ENCODE measurements at regions not wholly inside any gene's neighbourhood (a gene's known extent, or its start where the extent isn't known, plus 50 kb on each side); places are given as distances from the start of the nearest gene placed in this dataset.
A peak's percentile ranks its signal among the peaks of the same experiment; 100 is the strongest.
"Not testable (repeated sequence)": the region's sequence is repeated elsewhere in the genome, so short reads cannot be mapped to it uniquely, and the experiment has no call there.

DNA sequence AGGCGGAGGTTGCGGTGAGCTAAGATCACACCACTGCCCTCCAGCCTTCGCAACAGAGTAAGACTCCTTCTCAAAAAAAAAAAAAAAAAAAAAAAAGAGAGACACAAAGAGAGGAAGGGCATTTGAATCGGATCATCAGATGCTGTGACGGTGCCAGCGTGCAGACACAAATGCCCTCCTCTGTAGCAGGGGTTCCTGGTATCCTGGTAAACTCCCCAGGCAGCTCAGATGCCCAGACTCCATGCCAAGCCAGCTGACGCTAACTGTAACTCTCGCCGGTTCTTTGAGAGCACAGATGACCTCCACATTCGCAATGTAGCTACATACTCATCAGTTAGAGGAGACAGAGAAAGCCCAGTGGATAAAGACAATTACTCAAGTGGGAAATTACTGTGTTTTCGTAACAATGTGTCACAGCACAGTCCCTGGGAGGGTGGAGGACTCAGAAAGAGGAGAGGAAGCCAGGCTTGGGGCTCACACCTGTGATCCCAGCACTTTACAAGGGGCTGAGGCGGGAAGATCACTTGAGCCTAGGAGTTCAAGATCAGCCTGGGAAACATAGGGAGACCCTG lies 153.1 kb downstream of the BRD1 start:
- no peak for DNase-seq

- no peak for DNase-seq
Observed at GRCh38 chr22:49673048-49673447, 154.6 kb downstream of the BRD1 start.

GRCh38 chr22:49672014-49672516 lies 155.6 kb downstream of the BRD1 start:
- DNase-seq = no peak

DNA sequence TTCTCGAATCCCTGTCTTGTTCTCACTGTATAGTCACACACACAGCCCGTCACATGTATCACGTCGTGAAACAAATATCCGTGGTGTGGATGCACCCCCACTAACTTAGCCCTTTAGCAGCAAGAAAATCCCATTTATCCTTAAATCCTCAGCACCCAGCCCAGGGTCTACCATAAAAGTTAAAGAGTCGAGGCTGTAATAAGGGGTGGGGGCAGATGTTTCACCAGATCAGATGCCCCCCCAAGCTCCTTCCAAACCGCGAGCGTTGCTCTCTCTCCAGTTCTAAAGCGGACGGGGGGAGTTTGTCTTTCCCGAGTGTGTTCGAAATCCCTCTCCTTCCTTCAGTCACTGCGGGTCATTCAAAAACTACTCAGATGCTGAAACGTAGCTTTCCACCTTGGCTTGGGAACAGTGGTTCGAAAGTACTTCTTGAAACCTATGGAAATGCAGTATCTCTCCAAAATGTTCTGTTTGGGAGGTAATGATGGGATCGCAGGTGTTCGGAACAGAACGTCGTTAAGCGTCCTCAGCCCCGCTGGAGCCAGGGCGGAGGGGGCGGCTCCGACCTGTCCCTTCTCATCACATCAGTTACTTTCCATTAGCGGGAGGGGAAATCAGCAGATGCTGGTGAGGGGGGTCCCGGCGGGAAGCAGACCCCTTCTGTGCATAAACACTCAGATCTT lies 156.2 kb downstream of the BRD1 start:
- DNase-seq = no peak

DNA sequence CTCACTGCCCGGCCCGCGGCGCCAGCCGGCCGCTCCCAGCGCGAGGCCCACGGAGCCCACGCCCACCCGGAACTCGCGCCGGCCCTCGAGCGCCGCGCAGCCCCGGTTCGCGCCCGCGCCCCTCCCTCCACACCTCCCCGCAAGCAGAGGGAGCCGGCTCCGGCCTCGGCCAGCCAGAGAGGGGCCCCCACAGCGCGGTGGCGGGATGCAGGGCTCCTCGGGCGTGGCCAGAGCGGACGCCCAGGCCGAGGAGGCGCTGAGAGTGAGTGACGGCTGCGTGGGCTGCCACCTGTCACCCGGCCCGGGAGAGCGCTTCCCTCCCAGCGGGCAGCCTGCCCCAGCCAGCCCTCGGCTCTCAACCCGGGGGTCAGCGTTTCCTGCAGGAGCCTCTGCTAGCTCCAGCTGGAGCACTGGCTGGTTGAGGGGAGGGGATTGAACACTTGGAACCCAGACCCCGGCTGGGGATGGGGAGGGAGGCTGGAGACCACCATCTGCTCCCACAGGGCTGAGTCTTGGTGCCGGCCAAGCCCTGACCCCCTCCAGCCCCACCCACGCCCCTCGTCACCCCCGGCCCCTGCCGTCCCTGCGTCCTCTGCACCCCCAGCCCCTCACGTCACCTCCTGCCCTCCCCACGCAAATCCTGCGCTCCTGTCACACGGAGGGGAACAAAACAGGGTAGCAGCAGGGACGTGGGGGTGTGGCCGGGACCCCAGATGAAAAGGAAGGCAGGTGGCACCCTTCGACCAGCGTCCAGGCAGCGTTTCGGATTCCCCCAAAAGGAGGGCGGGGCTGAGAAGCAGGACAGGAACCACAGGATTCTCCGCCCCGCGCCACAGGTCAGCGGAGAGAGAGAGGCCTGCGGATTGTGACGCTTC lies 157.0 kb downstream of the BRD1 start:
- no peak for DNase-seq

DNA sequence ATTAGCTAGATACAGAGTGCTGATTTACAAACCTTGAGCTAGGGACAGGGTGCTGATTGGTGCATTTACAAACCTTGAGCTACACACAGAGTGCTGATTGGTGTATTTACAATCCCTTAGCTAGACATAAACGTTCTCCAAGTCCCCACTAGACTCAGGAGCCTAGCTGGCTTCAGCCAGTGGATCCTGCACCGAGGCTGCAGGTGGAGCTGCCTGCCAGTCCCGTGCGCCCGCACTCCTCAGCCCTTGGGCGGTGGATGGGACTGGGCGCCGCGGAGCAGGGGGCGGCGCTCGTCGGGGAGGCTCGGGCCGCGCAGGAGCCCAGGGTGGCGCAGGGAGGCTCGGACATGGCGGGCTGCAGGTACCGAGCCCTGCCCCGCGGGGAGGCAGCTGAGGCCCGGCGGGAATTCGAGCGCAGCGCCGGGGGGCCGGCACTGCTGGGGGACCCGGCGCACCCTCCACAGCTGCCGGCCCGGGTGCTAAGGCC lies 157.7 kb downstream of the BRD1 start:
- DNase-seq = peak; percentile 12

DNA sequence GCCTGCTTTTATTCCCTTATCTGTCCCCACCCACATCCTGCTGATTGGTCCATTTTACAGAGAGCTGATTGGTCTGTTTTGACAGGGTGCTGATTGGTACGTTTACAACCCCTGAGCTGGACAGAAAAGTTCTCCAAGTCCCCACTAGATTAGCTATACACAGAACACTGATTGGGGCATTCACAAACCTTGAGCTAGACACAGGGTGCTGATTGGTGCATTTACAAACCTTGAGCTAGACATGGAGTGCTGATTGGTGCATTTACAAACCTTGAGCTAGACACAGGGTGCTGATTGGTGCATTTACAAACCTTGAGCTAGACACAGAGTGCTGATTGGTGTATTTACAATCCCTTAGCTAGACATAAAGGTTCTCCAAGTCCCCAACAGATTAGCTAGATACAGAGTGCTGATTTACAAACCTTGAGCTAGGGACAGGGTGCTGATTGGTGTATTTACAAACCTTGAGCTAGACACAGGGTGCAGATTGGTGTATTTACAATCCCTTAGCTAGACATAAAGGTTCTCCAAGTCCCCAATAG lies 158.2 kb downstream of the BRD1 start:
- DNase-seq = not testable (repeated sequence)

DNA sequence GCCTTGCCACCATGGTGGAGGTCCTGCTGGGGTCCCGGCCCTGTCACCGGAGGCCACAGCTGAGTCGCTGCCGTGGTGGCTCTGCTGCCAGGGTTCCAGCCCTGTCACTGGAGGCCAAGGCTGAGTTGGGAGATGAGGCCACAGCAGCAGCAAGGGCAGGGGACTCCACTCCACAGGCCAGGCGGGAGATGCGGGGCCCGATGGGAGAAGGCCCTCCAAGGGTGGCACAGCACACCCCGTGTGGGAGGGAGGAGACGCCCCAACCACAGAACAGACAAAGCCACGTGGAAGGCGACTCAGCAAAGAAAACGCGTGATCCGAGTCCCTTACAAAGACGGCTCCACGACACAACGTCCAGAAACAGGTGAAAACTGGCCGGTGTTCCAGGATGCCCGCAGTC lies 159.3 kb downstream of the BRD1 start:
- DNase-seq = no peak

GRCh38 chr22:49667236-49667635 lies 160.4 kb downstream of the BRD1 start:
- peak; percentile 14 for DNase-seq

DNA sequence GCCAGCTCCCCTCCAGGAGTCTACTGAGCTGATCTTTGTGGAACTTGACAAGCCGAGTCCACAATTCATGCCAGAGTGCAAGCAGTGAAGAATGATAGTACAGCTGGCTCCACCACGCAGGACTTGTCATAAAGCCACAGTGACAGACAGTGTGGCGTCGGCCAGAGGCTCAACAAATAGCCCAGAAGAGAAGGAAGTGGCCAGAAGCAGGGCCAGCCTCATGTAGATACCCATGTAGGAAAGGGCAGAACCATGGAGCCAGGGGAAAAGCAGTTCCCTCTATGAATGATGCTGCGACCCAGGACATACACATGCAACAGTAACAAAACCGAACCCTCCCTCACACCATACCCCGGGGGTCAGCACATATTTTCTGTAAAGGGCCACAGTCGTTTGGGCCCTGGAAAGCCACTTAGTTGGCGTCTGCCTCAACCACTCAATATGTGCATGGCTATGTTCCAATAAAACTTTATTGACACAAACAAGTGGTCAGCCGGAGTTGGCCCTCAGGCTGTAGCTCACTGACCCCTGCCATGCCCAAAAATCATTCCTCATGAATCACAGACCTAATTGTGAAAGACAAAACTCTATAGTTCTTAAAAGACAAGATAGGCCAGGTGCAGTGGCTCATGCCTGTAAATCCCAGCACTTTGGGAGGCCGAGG lies 161.4 kb downstream of the BRD1 start:
- no peak for DNase-seq

DNA sequence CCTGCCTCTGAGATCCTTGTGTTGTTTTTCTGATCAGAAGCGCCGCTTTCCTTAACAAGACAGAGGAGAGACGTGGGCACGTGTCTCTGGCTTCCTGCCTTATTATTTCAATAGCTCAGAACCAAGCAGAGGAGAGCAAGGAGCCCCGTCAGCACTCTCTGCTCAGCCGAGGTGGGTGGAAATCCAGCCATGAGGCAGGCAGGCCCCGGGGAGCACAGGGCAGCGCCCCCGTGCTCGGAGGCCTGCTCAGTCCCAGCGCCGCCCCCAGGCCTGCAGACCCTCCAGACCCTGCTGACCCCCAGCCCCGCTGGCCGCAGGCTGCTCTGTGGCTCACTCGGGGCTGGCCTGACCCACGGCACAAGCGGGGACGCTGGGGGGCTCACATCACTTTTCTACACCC lies 162.8 kb downstream of the BRD1 start:
- no peak for DNase-seq

GRCh38 chr22:49664371-49664881 lies 163.2 kb downstream of the BRD1 start:
- DNase-seq = no peak

DNA sequence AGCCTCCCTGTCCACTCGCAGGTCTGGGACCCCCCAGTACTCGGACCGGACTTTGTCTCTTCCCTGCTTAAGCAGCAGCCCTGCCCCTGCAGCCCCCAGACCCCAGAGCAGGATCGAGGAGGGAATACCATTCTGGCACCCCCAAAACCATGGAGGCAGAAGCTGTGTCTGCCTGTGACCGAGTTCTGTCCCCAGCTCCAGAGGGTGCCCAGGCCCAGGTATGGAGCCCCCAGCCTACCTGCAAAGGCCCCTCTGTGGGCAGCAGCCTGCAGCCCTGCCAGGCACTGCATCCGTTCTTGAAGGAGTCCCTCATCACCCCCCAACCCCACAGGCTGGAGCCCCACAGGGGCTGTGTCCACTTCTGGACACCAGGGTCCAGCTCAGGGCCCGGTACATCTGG lies 163.8 kb downstream of the BRD1 start:
- DNase-seq = no peak

DNA sequence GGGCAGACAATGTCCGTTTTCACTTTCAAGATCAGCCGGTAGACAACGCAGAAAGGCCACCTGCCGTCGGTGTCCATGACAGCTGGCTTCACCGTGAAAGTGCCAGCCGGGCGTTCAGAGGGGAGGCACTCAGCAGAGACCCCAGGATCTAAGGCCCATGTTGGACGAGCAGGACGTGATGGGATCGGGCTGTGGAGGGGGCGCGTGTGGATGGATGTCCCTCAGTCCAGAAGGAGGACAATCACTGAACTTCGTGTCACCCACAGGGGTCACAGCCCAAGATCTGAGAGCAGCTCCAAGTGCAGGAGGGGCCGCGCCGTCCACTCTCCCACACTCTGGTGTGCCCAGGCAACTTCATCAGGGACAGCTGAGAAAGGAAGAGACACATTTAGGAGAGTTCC lies 164.4 kb downstream of the BRD1 start:
- no peak for DNase-seq

- no peak for DNase-seq
Observed at GRCh38 chr22:49662681-49663080, 165.0 kb downstream of the BRD1 start.

GRCh38 chr22:49660794-49661781 lies 166.6 kb downstream of the BRD1 start:
- DNase-seq = no peak

DNA sequence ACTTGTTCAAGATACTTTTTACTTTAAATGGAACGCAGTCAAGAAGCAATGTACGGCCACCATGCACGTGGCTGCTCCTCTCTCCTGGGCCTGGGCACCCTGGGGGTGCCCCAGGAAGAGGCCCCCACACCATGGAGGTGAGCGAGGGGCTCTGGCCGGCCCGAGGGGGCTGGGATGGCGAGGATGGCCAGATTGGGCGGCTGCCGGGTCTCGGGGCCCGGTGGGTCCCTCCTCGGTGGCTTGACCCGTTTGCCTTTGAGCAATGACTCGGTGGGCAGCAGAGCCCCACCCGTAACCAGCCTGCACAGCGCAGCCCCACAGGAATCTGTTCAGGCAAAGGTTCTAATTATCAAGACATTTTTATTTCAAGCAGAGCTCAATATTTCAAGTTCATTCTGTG lies 167.4 kb downstream of the BRD1 start:
- no peak for DNase-seq

- no peak for DNase-seq
Observed at GRCh38 chr22:49659924-49660315, 167.8 kb downstream of the BRD1 start.

DNA sequence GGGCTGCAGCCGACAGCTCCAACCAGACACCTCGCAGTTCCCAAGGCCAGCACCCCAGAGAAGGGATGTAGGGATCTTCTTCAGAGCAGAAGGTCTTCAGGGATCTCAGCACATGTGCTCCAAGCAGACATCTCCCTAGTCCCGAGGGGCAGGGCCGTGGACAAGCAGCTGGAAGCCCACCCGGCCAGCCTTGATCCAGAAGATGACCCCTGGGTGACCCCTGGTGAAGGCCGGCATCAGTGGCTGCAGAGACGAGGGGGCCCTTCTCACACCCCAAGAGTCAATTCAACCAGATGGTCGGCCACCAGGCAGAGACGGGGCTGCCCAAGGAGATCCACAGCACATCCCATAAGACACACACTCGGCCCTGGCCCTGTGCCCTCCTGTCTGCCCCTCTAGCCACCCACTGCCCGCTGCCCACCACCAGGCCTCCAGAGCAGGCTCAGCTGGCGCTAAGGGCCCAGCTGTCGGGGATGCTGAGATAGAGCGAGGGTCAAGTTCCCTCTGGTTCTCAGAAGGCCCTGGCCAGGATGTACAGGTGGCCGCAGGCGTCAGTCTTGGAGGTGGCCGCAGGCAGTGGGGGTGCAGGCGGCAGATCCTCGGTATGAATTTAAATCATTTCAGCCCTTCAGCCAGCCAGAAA lies 168.3 kb downstream of the BRD1 start:
- DNase-seq = no peak

DNA sequence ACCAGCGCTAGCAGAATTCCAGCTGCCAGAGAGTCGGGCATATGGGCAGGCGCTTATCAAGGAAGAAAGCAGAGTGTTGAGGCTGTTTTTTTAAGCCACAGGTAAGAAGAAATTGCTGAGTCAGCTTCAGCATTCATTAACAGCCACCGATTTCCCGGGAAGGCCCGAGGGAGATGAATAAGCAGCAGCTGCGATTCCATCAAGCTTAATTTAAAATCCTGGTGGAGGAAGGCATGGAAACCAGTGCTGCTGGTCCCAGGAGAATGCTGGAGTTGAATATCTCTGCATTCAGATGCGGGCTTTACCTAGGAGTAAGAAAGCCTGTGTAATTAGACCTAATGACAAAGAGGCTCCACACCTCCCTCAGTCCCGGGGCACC lies 168.8 kb downstream of the BRD1 start:
- no peak for DNase-seq

Measured in activated CD4-positive, alpha-beta T cell treated with anti-CD3 and anti-CD28 coated beads, Interleukin-2, amount 50 U/mL, for 16 hours (primary cell).